ENCODE measurements at regions not wholly inside any gene's neighbourhood (a gene's known extent, or its start where the extent isn't known, plus 50 kb on each side); places are given as distances from the start of the nearest gene placed in this dataset.

DNA sequence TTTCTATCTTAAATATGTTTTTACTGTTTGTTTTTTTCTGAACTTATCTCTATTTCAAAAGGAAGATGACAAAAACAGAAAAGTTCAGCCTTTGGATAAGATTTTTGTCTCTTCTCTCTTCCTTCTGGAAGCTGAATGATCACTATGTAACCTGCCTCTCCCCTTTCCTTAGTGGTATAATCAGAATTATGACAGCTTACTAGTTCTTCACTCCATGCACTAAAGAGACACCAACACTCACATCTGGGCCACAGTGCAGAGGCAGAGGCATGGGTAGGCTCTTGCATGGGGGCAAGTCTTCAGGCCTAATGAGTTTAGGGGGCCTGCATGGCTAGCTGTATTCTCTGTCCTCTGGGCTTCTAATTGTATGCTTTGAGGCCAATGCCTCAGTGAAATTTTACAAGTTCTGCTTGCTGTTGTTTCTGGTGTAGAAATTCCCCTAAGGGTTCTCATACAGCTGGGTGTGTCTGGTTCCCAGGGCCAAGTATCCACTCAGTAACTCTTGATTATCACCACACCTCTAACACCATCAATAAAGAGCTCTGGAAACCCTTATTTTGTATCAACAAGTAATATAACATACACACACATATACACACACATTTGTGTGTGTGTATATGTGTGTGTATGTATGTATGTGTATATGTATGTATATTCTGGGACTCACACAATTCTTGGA, 96.8 kb upstream of the POM121L12 start:
- no peaks in the 10 kb centered on the region for H4K20me1 ChIP-seq (ENCODE audit: insufficient read depth, low read length)
- no peak overlapping the region for H3K4me2 ChIP-seq (ENCODE audit: low read depth, low read length)
- H3K9me3 ChIP-seq (ENCODE audit: control insufficient read depth, insufficient read depth, low read length): peaks cover 12% of the 10 kb centered on the region
- no peak overlapping the region for H3K18ac ChIP-seq (ENCODE audit: low read depth, low read length)
- H3K4ac ChIP-seq (ENCODE audit: low read depth, low read length): no peak overlapping the region
- no peaks in the 10 kb centered on the region for H3K79me1 ChIP-seq (ENCODE audit: low read depth in 1 of 2, low read length in 2 of 2)
- no peak overlapping the region for H2BK5ac ChIP-seq (ENCODE audit: low read depth, low read length, poor library complexity, severe bottlenecking)
- ATAC-seq (ENCODE audit: low read depth) (no peak), DNase-seq (no peak)
- dilution Hi-C loops (cut with HindIII; ENCODE audit: low sequenced_read_pairs, unreplicated experiment): no loop called here
- no peak overlapping the region for H4K5ac ChIP-seq (ENCODE audit: low read depth, low read length)
- TF ChIP-seq POLR2A (IDR thresholded peaks at IDR 0.05; ENCODE audit: low read depth, low read length) (no peak), RCOR1 (IDR thresholded peaks at IDR 0.05; ENCODE audit: insufficient replicate concordance, low read length) (no peak), BHLHE40 (IDR thresholded peaks at IDR 0.05; ENCODE audit: low read depth, low read length) (no peak), MXI1 (IDR thresholded peaks at IDR 0.05; ENCODE audit: borderline replicate concordance, low read depth, low read length) (no peak)
- no peak overlapping the region for H3K9ac ChIP-seq (ENCODE audit: low read depth, low read length)
- no peak overlapping the region for H2BK120ac ChIP-seq (ENCODE audit: low read depth, low read length)
- ChIA-PET CTCF (interaction anchor here (0.6 kb wide), 1 partner anchor 16 kb away, joined by 5 read pairs; no protein-coding TSS in a partner anchor), POLR2A (ENCODE audit: unreplicated experiment) (no interaction called here)
- H4K8ac ChIP-seq (ENCODE audit: low read depth in 2 of 2, low read length in 2 of 2): no peak overlapping the region
- H4K91ac ChIP-seq (ENCODE audit: insufficient read depth, low read depth, low read length): no peak overlapping the region
- H3K4me1 ChIP-seq (ENCODE audit: control insufficient read depth, insufficient read depth, low read length): no peaks in the 10 kb centered on the region
- H2BK15ac ChIP-seq (ENCODE audit: low read depth, low read length): no peak overlapping the region
- H3K9me1 ChIP-seq (ENCODE audit: insufficient read depth, low read length): no peaks in the 10 kb centered on the region
- no peak overlapping the region for H2AK5ac ChIP-seq (ENCODE audit: low read depth, low read length)
- no peak overlapping the region for H2BK20ac ChIP-seq (ENCODE audit: low read depth, low read length)
- H2AFZ ChIP-seq (replicated peaks; ENCODE audit: low read length, poor library complexity): no peak overlapping the region
- no peak overlapping the region for H3K27ac ChIP-seq (ENCODE audit: insufficient read depth, low read length)
- in situ Hi-C loops (cut with MboI; ENCODE audit: low sequenced_read_pairs): no loop called here
- no peak overlapping the region for H3K56ac ChIP-seq (ENCODE audit: extremely low read depth, insufficient read depth, low read length)
- no peak overlapping the region for H2AK9ac ChIP-seq (replicated peaks; ENCODE audit: low read depth, low read length, poor library complexity)
- H3K23ac ChIP-seq (ENCODE audit: low read depth, low read length): no peak overlapping the region
- BruUV-seq (replicated peaks): no TSS peak
- no peaks in the 10 kb centered on the region for H3K36me3 ChIP-seq (ENCODE audit: control insufficient read depth, insufficient read depth, low read length)
- H3K27me3 ChIP-seq (ENCODE audit: control insufficient read depth, insufficient read depth, low read length): no peaks in the 10 kb centered on the region
- H3K4me3 ChIP-seq (ENCODE audit: insufficient read depth, low read depth, low read length): no peak overlapping the region
- no peak overlapping the region for H3K14ac ChIP-seq (replicated peaks; ENCODE audit: low read depth, low read length)
- intact Hi-C loops (cut with micrococcal nuclease): no loop called here
